ENCODE measurements at regions not wholly inside any gene's neighbourhood (a gene's known extent, or its start where the extent isn't known, plus 50 kb on each side); places are given as distances from the start of the nearest gene placed in this dataset.

DNA sequence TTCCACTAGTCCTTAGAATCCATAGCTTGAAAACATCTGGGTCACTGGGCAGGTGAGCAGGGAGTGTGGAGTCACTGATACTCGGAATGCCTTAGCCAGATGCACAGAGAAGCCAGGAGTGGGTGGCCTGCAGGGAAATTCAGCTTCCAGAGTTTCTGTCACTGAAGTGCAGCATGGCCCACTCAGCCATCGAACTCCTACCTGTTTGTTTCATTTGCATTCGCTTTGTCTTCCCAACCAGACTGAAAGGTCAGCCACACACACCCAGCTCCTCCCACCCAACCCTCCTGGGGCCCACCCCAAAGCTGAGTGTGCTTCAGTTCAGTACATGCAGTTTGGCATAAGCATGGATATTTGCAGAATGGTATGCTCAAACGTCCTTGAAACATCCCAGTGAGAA, 124.5 kb upstream of the ATP10A start:
- no peak overlapping the region for H3K27ac Mint-ChIP-seq
- H3K4me3 Mint-ChIP-seq = no peak overlapping the region
- no peaks in the 10 kb centered on the region for H3K9me3 Mint-ChIP-seq
- no peaks in the 10 kb centered on the region for H3K27me3 Mint-ChIP-seq (ENCODE audit: low read depth)
- no peaks in the 10 kb centered on the region for H3K36me3 Mint-ChIP-seq (ENCODE audit: low read depth)
- no peaks in the 10 kb centered on the region for H3K4me1 Mint-ChIP-seq (ENCODE audit: low read depth)

- H3K27ac Mint-ChIP-seq = no peak overlapping the region
These were observed 122.0 kb upstream of the ATP10A start for GRCh38 chr15:25985165-25985564.

DNA sequence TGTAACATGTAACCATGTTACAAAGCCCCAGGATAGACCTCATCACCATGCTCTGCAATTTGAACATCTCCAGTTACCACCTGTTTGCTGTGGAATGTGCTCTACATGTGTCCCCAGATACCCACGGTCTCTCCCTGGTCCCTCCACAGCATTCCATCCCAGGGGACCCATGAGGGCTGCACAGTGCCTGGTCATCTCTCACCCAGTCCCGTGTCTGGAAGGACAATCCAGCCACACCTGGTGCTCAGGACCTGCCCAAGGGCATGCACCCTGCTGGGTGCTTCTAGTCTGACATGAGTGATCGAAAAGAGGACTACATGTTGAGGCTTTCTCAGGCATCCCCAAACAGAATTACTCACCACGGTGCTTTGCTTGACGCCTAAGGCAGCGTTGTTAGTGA, 119.6 kb upstream of the ATP10A start:
- no peaks in the 10 kb centered on the region for H3K36me3 Mint-ChIP-seq (ENCODE audit: low read depth)
- H3K4me1 Mint-ChIP-seq (ENCODE audit: low read depth) = no peaks in the 10 kb centered on the region
- H3K9me3 Mint-ChIP-seq = no peaks in the 10 kb centered on the region
- H3K27me3 Mint-ChIP-seq (ENCODE audit: low read depth) = peaks cover 5% of the 10 kb centered on the region
- H3K4me3 Mint-ChIP-seq = no peak overlapping the region
- H3K27ac Mint-ChIP-seq = no peak overlapping the region

More at GRCh38 chr15:25985165-25985564, 122.0 kb upstream of the ATP10A start:
- Mint-ChIP-seq H3K36me3 (ENCODE audit: low read depth) (no peaks in the 10 kb centered on the region), H3K4me1 (ENCODE audit: low read depth) (no peaks in the 10 kb centered on the region), H3K27me3 (ENCODE audit: low read depth) (peaks cover 5% of the 10 kb centered on the region), H3K9me3 (no peaks in the 10 kb centered on the region), H3K4me3 (no peak overlapping the region)

DNA sequence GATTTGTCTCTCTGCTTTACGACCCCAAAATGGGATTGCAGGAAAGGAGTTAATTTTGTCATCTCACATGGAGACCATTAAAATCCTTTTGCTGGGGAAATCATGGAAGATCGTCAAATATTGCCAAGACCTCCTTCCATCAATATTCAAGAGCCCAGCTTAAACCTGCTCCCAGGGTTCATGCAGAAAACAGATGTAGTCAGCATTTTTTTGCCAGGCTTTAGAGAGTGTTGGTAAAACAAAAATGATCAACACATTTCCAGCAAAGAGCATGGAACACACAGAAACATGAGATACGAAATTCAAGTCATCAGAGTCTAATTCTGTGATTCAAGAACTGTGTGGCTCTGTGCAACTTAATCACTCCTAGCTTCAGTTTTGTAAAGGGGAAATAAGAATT, 118.0 kb upstream of the ATP10A start:
- no peak overlapping the region for H3K4me3 Mint-ChIP-seq
- H3K36me3 Mint-ChIP-seq (ENCODE audit: low read depth) = no peaks in the 10 kb centered on the region
- no peak overlapping the region for H3K27ac Mint-ChIP-seq
- H3K4me1 Mint-ChIP-seq (ENCODE audit: low read depth) = no peaks in the 10 kb centered on the region
- H3K27me3 Mint-ChIP-seq (ENCODE audit: low read depth) = peaks cover 5% of the 10 kb centered on the region
- H3K9me3 Mint-ChIP-seq = no peaks in the 10 kb centered on the region

GRCh38 chr15:25972141-25972675, 109.1 kb upstream of the ATP10A start:
- no peaks in the 10 kb centered on the region for H3K36me3 Mint-ChIP-seq (ENCODE audit: low read depth)
- no peaks in the 10 kb centered on the region for H3K9me3 Mint-ChIP-seq
- no peak overlapping the region for H3K4me3 Mint-ChIP-seq
- no peaks in the 10 kb centered on the region for H3K4me1 Mint-ChIP-seq (ENCODE audit: low read depth)
- no peaks in the 10 kb centered on the region for H3K27me3 Mint-ChIP-seq (ENCODE audit: low read depth)
- no peak overlapping the region for H3K27ac Mint-ChIP-seq

DNA sequence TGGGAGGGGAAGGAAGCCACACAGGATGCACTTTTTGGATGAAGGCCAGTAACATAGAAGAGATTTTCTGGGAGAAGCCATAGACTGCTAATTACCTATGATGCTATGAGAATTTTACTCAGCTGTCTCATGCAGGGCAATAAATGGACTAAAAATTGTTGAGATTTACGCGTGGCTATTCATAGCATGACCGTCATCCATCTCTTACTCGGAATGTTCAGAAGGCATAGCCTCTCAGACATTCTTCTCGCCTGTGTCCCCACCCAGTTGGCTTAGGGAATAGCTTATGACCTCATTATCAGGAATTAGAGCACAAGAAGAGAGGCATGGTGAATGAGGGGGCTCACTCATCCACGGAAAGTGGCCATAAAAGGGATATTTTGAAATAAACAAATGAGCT, 107.9 kb upstream of the ATP10A start:
- H3K36me3 Mint-ChIP-seq (ENCODE audit: low read depth) = no peaks in the 10 kb centered on the region
- no peaks in the 10 kb centered on the region for H3K4me1 Mint-ChIP-seq (ENCODE audit: low read depth)
- no peak overlapping the region for H3K4me3 Mint-ChIP-seq
- no peaks in the 10 kb centered on the region for H3K9me3 Mint-ChIP-seq
- no peak overlapping the region for H3K27ac Mint-ChIP-seq
- no peaks in the 10 kb centered on the region for H3K27me3 Mint-ChIP-seq (ENCODE audit: low read depth)

GRCh38 chr15:25969886-25970285, 106.8 kb upstream of the ATP10A start:
- no peaks in the 10 kb centered on the region for H3K36me3 Mint-ChIP-seq (ENCODE audit: low read depth)
- H3K4me3 Mint-ChIP-seq = no peak overlapping the region
- no peak overlapping the region for H3K27ac Mint-ChIP-seq
- no peaks in the 10 kb centered on the region for H3K27me3 Mint-ChIP-seq (ENCODE audit: low read depth)
- H3K4me1 Mint-ChIP-seq (ENCODE audit: low read depth) = no peaks in the 10 kb centered on the region
- no peaks in the 10 kb centered on the region for H3K9me3 Mint-ChIP-seq

- H3K9me3 Mint-ChIP-seq = no peaks in the 10 kb centered on the region
- H3K4me1 Mint-ChIP-seq (ENCODE audit: low read depth) = no peaks in the 10 kb centered on the region
- no peak overlapping the region for H3K4me3 Mint-ChIP-seq
- no peak overlapping the region for H3K27ac Mint-ChIP-seq
- no peaks in the 10 kb centered on the region for H3K27me3 Mint-ChIP-seq (ENCODE audit: low read depth)
- H3K36me3 Mint-ChIP-seq (ENCODE audit: low read depth) = no peaks in the 10 kb centered on the region
These were observed 104.0 kb upstream of the ATP10A start for GRCh38 chr15:25967116-25967515.

- no peak overlapping the region for H3K4me3 Mint-ChIP-seq
- no peaks in the 10 kb centered on the region for H3K4me1 Mint-ChIP-seq (ENCODE audit: low read depth)
- H3K9me3 Mint-ChIP-seq = no peaks in the 10 kb centered on the region
- no peaks in the 10 kb centered on the region for H3K36me3 Mint-ChIP-seq (ENCODE audit: low read depth)
- H3K27ac Mint-ChIP-seq = no peak overlapping the region
- no peaks in the 10 kb centered on the region for H3K27me3 Mint-ChIP-seq (ENCODE audit: low read depth)
These were observed 102.2 kb upstream of the ATP10A start for GRCh38 chr15:25965326-25965725.

DNA sequence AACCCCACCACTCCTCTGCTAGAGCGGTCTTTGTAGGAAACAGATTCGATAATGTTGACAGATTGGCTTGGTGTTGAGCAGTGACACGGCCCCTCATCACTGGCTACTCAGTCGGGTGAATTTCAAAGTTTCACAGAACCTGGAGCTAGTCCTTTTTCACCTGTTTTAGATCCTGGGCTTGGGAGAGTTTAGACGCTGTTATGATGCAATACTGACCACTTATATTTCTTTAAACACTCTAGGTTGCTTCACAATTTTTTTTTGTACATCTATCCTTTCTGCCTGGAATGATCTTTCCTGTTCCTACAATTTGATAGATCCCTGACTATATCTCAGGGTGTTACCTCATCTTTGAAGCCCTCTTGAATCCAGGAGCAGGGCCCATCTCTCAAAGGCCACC, 97.1 kb upstream of the ATP10A start:
- H3K27me3 Mint-ChIP-seq (ENCODE audit: low read depth) = no peaks in the 10 kb centered on the region
- H3K9me3 Mint-ChIP-seq = no peaks in the 10 kb centered on the region
- H3K36me3 Mint-ChIP-seq (ENCODE audit: low read depth) = no peaks in the 10 kb centered on the region
- H3K27ac Mint-ChIP-seq = no peak overlapping the region
- H3K4me1 Mint-ChIP-seq (ENCODE audit: low read depth) = no peaks in the 10 kb centered on the region
- no peak overlapping the region for H3K4me3 Mint-ChIP-seq

DNA sequence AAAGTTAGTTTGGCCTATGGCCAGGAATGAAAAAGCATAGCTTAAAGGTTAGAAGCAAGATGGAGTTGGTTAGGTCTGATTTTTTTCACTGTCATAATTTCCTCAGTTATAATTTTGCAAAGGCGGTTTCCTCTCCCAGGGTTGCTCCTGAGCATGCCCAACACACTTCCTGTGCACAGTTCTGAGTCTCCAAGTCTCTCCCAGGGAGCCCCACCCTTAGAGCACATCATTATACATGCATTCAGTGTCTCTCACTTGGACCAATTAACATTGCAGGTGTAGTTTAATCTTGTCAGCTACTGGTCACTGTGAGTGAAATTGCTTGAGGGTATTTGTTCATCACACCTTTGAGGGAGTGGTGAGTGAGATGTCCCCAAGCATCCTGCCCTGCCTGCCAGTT, 96.0 kb upstream of the ATP10A start:
- no peaks in the 10 kb centered on the region for H3K9me3 Mint-ChIP-seq
- no peak overlapping the region for H3K4me3 Mint-ChIP-seq
- no peak overlapping the region for H3K27ac Mint-ChIP-seq
- H3K4me1 Mint-ChIP-seq (ENCODE audit: low read depth) = no peaks in the 10 kb centered on the region
- no peaks in the 10 kb centered on the region for H3K27me3 Mint-ChIP-seq (ENCODE audit: low read depth)
- H3K36me3 Mint-ChIP-seq (ENCODE audit: low read depth) = no peaks in the 10 kb centered on the region

GRCh38 chr15:25955628-25956027, 92.5 kb upstream of the ATP10A start:
- Mint-ChIP-seq H3K4me1 (ENCODE audit: low read depth) (no peaks in the 10 kb centered on the region), H3K27me3 (ENCODE audit: low read depth) (no peaks in the 10 kb centered on the region), H3K27ac (no peak overlapping the region), H3K4me3 (no peak overlapping the region), H3K36me3 (ENCODE audit: low read depth) (no peaks in the 10 kb centered on the region), H3K9me3 (peaks cover 11% of the 10 kb centered on the region)

- H3K27ac Mint-ChIP-seq = no peak overlapping the region
- no peaks in the 10 kb centered on the region for H3K36me3 Mint-ChIP-seq (ENCODE audit: low read depth)
- no peaks in the 10 kb centered on the region for H3K27me3 Mint-ChIP-seq (ENCODE audit: low read depth)
- peaks cover 11% of the 10 kb centered on the region for H3K9me3 Mint-ChIP-seq
- no peaks in the 10 kb centered on the region for H3K4me1 Mint-ChIP-seq (ENCODE audit: low read depth)
- no peak overlapping the region for H3K4me3 Mint-ChIP-seq
These were observed 91.3 kb upstream of the ATP10A start for GRCh38 chr15:25954398-25954797.

DNA sequence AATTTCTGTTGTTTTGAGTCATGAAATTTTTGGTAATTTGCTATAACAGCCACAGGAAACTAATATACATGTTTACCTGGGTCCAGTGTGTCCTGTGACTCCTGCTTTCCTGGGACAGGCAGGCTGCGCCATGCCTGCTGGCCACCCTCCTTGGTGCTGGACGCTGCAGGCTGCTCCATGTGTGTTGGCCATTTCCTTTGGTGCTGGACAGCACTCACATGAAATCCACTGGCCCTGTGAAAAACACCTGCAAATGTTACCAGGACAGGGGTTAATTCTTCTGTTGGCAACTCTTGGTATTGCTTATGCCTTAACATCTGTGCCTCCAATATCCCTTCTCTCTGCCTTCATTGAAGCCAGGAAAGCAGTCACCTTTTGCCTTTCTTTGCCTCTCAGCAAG, 86.9 kb upstream of the ATP10A start:
- no peak overlapping the region for H3K4me3 Mint-ChIP-seq
- no peaks in the 10 kb centered on the region for H3K4me1 Mint-ChIP-seq (ENCODE audit: low read depth)
- peaks cover 13% of the 10 kb centered on the region for H3K9me3 Mint-ChIP-seq
- H3K36me3 Mint-ChIP-seq (ENCODE audit: low read depth) = no peaks in the 10 kb centered on the region
- H3K27me3 Mint-ChIP-seq (ENCODE audit: low read depth) = no peaks in the 10 kb centered on the region
- H3K27ac Mint-ChIP-seq = no peak overlapping the region

- Mint-ChIP-seq H3K27me3 (ENCODE audit: low read depth) (no peaks in the 10 kb centered on the region), H3K36me3 (ENCODE audit: low read depth) (no peaks in the 10 kb centered on the region), H3K4me3 (no peak overlapping the region), H3K27ac (no peak overlapping the region), H3K4me1 (ENCODE audit: low read depth) (no peaks in the 10 kb centered on the region), H3K9me3 (peaks cover 7% of the 10 kb centered on the region)
These were observed 84.5 kb upstream of the ATP10A start for GRCh38 chr15:25947323-25948314.

Measured in T-helper 1 cell treated with Interleukin-12 subunit alpha and Interleukin-12 subunit beta and Interleukin-4 antibody, amounts not matched to agents 30 μg/mL and 1 μg/mL, for 36 hours (primary cell).